ENCODE measurements at regions not wholly inside any gene's neighbourhood (a gene's known extent, or its start where the extent isn't known, plus 50 kb on each side); places are given as distances from the start of the nearest gene placed in this dataset.

DNA sequence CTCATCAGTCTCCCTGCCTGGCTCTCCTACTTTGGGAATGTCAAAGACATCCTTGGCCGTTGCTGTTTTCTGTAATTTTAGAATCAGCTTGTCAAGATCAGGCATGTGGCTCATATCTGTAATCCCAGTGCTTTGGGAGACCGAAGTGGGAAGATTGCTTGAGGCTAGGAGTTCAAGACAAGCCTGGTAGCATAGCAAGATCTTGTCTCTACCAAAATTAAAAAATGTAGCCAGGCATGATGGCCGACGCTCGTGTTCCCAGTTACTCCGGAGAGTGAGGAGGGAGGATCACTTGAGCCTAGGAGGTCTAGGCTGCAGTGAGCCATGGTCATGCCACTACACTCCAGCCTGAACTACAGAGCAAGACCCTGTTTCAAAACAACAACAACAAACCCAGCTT lies 144.0 kb upstream of the ATP10A start:
- Histone ChIP-seq H3K27me3 (ENCODE audit: insufficient read depth, poor library complexity, severe bottlenecking) (no peaks in the 10 kb centered on the region), H3K27ac (replicated peaks) (no peak overlapping the region), H3K4me3 (replicated peaks; ENCODE audit: insufficient read depth, low read length) (no peak overlapping the region)
- no peak for DNase-seq (ENCODE audit: low read depth in 1 of 2, low spot score in 1 of 2)
- TF ChIP-seq, protein P1, sequence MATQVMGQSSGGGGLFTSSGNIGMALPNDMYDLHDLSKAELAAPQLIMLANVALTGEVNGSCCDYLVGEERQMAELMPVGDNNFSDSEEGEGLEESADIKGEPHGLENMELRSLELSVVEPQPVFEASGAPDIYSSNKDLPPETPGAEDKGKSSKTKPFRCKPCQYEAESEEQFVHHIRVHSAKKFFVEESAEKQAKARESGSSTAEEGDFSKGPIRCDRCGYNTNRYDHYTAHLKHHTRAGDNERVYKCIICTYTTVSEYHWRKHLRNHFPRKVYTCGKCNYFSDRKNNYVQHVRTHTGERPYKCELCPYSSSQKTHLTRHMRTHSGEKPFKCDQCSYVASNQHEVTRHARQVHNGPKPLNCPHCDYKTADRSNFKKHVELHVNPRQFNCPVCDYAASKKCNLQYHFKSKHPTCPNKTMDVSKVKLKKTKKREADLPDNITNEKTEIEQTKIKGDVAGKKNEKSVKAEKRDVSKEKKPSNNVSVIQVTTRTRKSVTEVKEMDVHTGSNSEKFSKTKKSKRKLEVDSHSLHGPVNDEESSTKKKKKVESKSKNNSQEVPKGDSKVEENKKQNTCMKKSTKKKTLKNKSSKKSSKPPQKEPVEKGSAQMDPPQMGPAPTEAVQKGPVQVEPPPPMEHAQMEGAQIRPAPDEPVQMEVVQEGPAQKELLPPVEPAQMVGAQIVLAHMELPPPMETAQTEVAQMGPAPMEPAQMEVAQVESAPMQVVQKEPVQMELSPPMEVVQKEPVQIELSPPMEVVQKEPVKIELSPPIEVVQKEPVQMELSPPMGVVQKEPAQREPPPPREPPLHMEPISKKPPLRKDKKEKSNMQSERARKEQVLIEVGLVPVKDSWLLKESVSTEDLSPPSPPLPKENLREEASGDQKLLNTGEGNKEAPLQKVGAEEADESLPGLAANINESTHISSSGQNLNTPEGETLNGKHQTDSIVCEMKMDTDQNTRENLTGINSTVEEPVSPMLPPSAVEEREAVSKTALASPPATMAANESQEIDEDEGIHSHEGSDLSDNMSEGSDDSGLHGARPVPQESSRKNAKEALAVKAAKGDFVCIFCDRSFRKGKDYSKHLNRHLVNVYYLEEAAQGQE (IDR thresholded peaks at IDR 0.05; ENCODE audit: insufficient replicate concordance, low read depth): no peak
- no peak for TF ChIP-seq SPI1 (IDR thresholded peaks at IDR 0.05; ENCODE audit: borderline replicate concordance, low read depth)
- TF ChIP-seq CTCF (IDR thresholded peaks at IDR 0.05; ENCODE audit: insufficient read depth, low read length): no peak
- TF ChIP-seq POLR2AphosphoS5 (IDR thresholded peaks at IDR 0.05; ENCODE audit: low read depth): no peak

DNA sequence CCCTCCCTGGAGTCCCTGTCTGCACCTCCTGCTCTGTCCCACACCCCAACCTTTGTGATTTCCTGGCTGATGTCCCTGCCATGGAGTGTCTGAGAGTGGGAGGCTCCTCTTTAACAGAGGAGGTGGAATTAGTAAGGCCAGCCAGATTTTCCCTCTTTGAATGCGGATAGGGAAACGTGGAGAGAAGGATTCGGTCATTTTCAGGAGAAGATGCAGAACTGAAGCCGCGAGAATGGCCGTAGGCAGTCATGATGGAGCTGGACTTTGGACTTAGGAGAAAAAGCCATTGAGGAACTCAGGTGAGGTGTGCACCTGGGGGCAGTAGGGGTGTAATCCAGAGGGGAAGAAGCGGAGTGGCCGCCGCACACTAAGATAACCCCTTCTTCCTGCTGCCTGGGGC lies 138.1 kb upstream of the ATP10A start:
- H3K27me3 ChIP-seq (ENCODE audit: insufficient read depth, poor library complexity, severe bottlenecking): no peaks in the 10 kb centered on the region
- no peak overlapping the region for H3K4me3 ChIP-seq (replicated peaks; ENCODE audit: insufficient read depth, low read length)
- DNase-seq (ENCODE audit: low read depth in 1 of 2, low spot score in 1 of 2): no peak
- no peak overlapping the region for H3K27ac ChIP-seq (replicated peaks)
- no peak for TF ChIP-seq CTCF (IDR thresholded peaks at IDR 0.05; ENCODE audit: insufficient read depth, low read length)
- TF ChIP-seq SPI1 (IDR thresholded peaks at IDR 0.05; ENCODE audit: borderline replicate concordance, low read depth): no peak
- TF ChIP-seq, protein P1 (IDR thresholded peaks at IDR 0.05; ENCODE audit: insufficient replicate concordance, low read depth): no peak
- TF ChIP-seq GABPA (IDR thresholded peaks at IDR 0.05; ENCODE audit: low read depth): no peak
- no peak for TF ChIP-seq POLR2AphosphoS5 (IDR thresholded peaks at IDR 0.05; ENCODE audit: low read depth)

DNA sequence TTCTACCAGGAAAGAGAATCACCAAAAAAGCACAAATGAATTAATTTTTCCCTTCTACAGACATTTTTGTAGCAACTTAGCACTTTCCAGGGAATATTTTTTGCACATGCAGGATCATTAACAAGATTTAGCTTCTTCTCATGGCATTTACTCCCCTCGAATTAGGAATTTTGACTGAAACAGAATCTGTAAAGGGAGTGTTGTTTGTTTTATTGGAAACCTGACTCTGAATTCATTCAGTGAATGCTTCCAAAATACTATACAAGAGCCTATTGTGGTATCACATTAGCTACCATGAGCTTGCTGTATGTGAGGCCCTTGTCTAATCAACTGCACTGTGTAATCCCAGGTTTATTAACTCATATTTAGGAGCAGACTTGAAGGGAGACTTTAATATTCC lies 130.4 kb upstream of the ATP10A start:
- Histone ChIP-seq H3K4me3 (replicated peaks; ENCODE audit: insufficient read depth, low read length) (no peak overlapping the region), H3K27me3 (ENCODE audit: insufficient read depth, poor library complexity, severe bottlenecking) (no peaks in the 10 kb centered on the region), H3K27ac (replicated peaks) (no peak overlapping the region)
- no peak for DNase-seq (ENCODE audit: low read depth in 1 of 2, low spot score in 1 of 2)
- TF ChIP-seq SPI1 (IDR thresholded peaks at IDR 0.05; ENCODE audit: borderline replicate concordance, low read depth) (no peak), CTCF (IDR thresholded peaks at IDR 0.05; ENCODE audit: insufficient read depth, low read length) (no peak), POLR2AphosphoS5 (IDR thresholded peaks at IDR 0.05; ENCODE audit: low read depth) (no peak), GABPA (IDR thresholded peaks at IDR 0.05; ENCODE audit: low read depth) (no peak)
- TF ChIP-seq, protein P1 (IDR thresholded peaks at IDR 0.05; ENCODE audit: insufficient replicate concordance, low read depth): no peak

All from HL-60 (cell line).